ENCODE measurements at regions not wholly inside any gene's neighbourhood (a gene's known extent, or its start where the extent isn't known, plus 50 kb on each side); places are given as distances from the start of the nearest gene placed in this dataset.

GRCh38 chr13:85724546-85725432, 74.4 kb downstream of the SLITRK6 start:
- FAIRE-seq (peak; percentile 44), DNase-seq (ENCODE audit: insufficient read length, low spot score) (no peak)
- TF ChIP-seq, protein P1, sequence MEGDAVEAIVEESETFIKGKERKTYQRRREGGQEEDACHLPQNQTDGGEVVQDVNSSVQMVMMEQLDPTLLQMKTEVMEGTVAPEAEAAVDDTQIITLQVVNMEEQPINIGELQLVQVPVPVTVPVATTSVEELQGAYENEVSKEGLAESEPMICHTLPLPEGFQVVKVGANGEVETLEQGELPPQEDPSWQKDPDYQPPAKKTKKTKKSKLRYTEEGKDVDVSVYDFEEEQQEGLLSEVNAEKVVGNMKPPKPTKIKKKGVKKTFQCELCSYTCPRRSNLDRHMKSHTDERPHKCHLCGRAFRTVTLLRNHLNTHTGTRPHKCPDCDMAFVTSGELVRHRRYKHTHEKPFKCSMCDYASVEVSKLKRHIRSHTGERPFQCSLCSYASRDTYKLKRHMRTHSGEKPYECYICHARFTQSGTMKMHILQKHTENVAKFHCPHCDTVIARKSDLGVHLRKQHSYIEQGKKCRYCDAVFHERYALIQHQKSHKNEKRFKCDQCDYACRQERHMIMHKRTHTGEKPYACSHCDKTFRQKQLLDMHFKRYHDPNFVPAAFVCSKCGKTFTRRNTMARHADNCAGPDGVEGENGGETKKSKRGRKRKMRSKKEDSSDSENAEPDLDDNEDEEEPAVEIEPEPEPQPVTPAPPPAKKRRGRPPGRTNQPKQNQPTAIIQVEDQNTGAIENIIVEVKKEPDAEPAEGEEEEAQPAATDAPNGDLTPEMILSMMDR (IDR thresholded peaks at IDR 0.05; ENCODE audit: insufficient read depth, missing control alignments): no peak

DNA sequence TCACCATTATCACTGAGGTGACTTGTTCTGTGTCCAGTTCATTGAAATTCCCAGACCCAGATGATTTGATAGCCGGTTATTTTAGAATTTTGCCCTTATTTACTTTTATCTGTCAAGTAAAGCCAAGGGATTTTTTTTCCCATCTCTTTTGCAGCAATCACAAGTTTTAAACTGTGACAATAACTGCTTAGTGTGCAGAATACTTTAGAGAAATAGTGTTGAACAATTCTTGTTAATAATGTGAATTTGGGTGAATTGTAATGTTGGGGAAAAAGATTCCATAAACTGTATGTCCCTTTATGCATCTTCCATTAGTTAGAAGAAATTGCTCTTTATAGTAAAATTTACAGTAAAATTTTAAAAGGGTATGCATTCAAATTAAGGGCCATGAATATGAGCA, 79.5 kb downstream of the SLITRK6 start:
- TF ChIP-seq, protein P1 (IDR thresholded peaks at IDR 0.05; ENCODE audit: insufficient read depth, missing control alignments): no peak
- FAIRE-seq (no peak), DNase-seq (ENCODE audit: insufficient read length, low spot score) (no peak)

- FAIRE-seq (no peak), DNase-seq (ENCODE audit: insufficient read length, low spot score) (no peak)
- TF ChIP-seq, protein P1 (IDR thresholded peaks at IDR 0.05; ENCODE audit: insufficient read depth, missing control alignments): no peak
Measured at GRCh38 chr13:85717921-85718320, 81.3 kb downstream of the SLITRK6 start.

DNA sequence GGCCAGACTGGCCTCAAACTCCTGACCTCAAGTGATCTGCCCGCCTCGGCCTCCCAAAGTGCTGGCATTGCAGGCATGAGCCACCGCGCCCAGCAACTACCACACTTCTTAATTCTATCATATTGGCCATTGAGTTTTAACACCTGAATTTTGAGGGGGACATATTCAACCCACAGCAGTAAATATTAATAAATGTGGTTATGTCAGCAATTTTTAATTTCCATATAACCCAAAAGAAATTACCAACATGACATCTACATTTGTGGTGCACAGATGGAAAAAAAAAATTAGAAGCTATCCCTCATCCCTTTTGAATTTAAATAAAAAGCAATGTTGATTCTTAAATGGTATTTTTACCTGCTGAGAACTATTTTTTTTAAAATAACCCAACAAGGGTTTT, 88.7 kb downstream of the SLITRK6 start:
- TF ChIP-seq, protein P1 (IDR thresholded peaks at IDR 0.05; ENCODE audit: insufficient read depth, missing control alignments): no peak
- DNase-seq (ENCODE audit: insufficient read length, low spot score) (no peak), FAIRE-seq (no peak)

DNA sequence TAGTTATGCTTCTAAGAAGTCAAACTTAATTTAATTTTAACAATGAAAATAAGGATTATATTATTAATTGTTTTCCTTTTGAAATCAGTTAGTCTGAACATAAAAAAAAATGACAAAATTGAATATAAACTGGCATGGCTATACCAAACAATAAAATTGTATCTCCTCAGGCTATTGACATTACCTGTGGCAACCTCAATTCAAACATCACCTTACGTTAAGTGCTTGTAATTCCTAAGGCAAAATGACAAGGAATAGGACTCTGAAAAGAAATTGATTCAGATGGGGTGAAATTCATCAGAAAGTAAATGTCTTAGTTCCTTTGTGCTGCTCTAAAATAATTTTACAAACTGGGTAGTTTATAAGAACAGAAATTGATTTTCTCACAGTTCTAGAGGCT, 89.5 kb downstream of the SLITRK6 start:
- TF ChIP-seq, protein P1 (IDR thresholded peaks at IDR 0.05; ENCODE audit: insufficient read depth, missing control alignments): no peak
- FAIRE-seq (no peak), DNase-seq (ENCODE audit: insufficient read length, low spot score) (no peak)

GRCh38 chr13:85709072-85709471, 90.1 kb downstream of the SLITRK6 start:
- TF ChIP-seq, protein P1 (IDR thresholded peaks at IDR 0.05; ENCODE audit: insufficient read depth, missing control alignments): no peak
- FAIRE-seq: no peak

DNA sequence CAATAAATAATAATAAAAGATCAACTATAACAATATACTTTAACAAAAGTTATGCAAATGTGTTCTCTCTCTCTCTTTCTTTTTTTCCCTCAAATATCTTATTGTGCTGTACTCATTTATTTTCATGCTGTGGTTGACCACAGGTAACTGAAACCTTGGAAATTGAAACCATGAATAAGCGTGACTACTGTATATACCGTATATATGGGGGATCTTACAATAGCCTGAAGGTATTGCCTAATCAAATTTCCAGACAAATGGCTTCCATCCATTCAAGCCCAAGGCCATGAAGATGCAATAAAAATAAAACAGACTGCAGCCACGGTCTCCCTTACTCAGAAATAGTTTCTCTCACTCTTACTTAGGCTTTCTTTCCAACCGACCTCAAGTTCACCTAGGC, 98.3 kb downstream of the SLITRK6 start:
- FAIRE-seq: no peak
- TF ChIP-seq, protein P1 (IDR thresholded peaks at IDR 0.05; ENCODE audit: insufficient read depth, missing control alignments): no peak
- DNase-seq (ENCODE audit: insufficient read length, low spot score): no peak

More at GRCh38 chr13:85709072-85709471, 90.1 kb downstream of the SLITRK6 start:
- no peak for DNase-seq (ENCODE audit: insufficient read length, low spot score)
